ENCODE measurements at regions not wholly inside any gene's neighbourhood (a gene's known extent, or its start where the extent isn't known, plus 50 kb on each side); places are given as distances from the start of the nearest gene placed in this dataset.

GRCh38 chr15:96027501-96027900, 303.0 kb upstream of the NR2F2 start:
- Histone ChIP-seq H3K4me3 (ENCODE audit: low read depth in 1 of 2, low read length in 2 of 2) (no peak overlapping the region), H3K27me3 (ENCODE audit: control insufficient read depth in 1 of 2, insufficient read depth in 2 of 2, low read length in 2 of 2) (no peaks in the 10 kb centered on the region), H3K36me3 (ENCODE audit: insufficient read depth, low read length) (no peaks in the 10 kb centered on the region), H3K27ac (ENCODE audit: low read depth, low read length) (no peak overlapping the region), H3K9me3 (ENCODE audit: low read length) (no peaks in the 10 kb centered on the region), H3K4me1 (ENCODE audit: insufficient read depth, low read length) (no peaks in the 10 kb centered on the region), H3K9ac (ENCODE audit: low read length) (no peak overlapping the region)

GRCh38 chr15:96028620-96029019, 301.9 kb upstream of the NR2F2 start:
- Histone ChIP-seq H3K27ac (ENCODE audit: low read depth, low read length) (no peak overlapping the region), H3K4me1 (ENCODE audit: insufficient read depth, low read length) (no peaks in the 10 kb centered on the region), H3K4me3 (ENCODE audit: low read depth in 1 of 2, low read length in 2 of 2) (no peak overlapping the region), H3K9me3 (ENCODE audit: low read length) (no peaks in the 10 kb centered on the region), H3K27me3 (ENCODE audit: control insufficient read depth in 1 of 2, insufficient read depth in 2 of 2, low read length in 2 of 2) (no peaks in the 10 kb centered on the region), H3K9ac (ENCODE audit: low read length) (no peak overlapping the region), H3K36me3 (ENCODE audit: insufficient read depth, low read length) (no peaks in the 10 kb centered on the region)

DNA sequence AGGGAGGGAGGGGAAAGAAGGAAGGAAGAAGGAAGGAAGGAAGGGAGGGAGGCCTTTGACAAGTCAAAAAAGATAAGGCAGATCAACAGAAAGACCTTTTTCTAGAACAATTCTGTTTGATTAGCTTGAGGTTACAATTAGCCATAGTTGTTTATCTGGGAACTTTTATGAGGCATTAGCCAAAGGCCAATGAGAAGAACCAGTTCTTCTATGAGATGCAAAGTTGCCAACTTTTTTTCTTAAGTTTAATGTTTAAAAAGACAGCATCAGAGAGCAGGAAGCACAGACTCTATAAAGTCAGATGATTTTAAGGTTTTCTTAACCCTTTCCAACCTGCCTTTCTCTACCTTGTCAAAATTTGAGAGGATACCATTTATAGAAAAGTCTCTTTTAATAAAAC, 301.3 kb upstream of the NR2F2 start:
- Histone ChIP-seq H3K36me3 (ENCODE audit: insufficient read depth, low read length) (no peaks in the 10 kb centered on the region), H3K9me3 (ENCODE audit: low read length) (no peaks in the 10 kb centered on the region), H3K4me1 (ENCODE audit: insufficient read depth, low read length) (no peaks in the 10 kb centered on the region), H3K4me3 (ENCODE audit: low read depth in 1 of 2, low read length in 2 of 2) (no peak overlapping the region), H3K27me3 (ENCODE audit: control insufficient read depth in 1 of 2, insufficient read depth in 2 of 2, low read length in 2 of 2) (no peaks in the 10 kb centered on the region), H3K27ac (ENCODE audit: low read depth, low read length) (no peak overlapping the region), H3K9ac (ENCODE audit: low read length) (no peak overlapping the region)

GRCh38 chr15:96031426-96032110, 298.9 kb upstream of the NR2F2 start:
- no peak overlapping the region for H3K27ac ChIP-seq (ENCODE audit: low read depth, low read length)
- no peaks in the 10 kb centered on the region for H3K36me3 ChIP-seq (ENCODE audit: insufficient read depth, low read length)
- H3K9ac ChIP-seq (ENCODE audit: low read length) = no peak overlapping the region
- H3K4me3 ChIP-seq (ENCODE audit: low read depth in 1 of 2, low read length in 2 of 2) = no peak overlapping the region
- no peaks in the 10 kb centered on the region for H3K27me3 ChIP-seq (ENCODE audit: control insufficient read depth in 1 of 2, insufficient read depth in 2 of 2, low read length in 2 of 2)
- no peaks in the 10 kb centered on the region for H3K4me1 ChIP-seq (ENCODE audit: insufficient read depth, low read length)
- H3K9me3 ChIP-seq (ENCODE audit: low read length) = no peaks in the 10 kb centered on the region

DNA sequence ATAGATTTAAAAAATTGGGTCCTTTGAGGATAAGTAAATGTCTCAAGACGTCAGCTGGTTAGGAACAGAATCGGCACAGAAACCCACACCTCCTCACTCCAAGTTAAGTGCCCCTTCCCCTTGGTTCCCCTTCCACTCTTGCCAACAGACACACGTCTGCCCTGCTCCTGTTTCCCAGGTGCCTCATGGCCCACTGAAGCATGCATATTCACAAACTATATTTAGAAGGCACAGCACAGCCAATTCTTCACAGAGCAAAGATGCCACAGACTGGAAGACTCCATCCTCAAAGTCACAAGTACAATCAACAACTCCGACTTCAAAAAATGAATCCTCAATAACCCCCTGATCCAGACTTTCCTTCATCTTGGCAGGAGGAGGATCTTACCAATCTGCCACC, 295.4 kb upstream of the NR2F2 start:
- H3K27me3 ChIP-seq (ENCODE audit: control insufficient read depth in 1 of 2, insufficient read depth in 2 of 2, low read length in 2 of 2) = no peaks in the 10 kb centered on the region
- H3K4me3 ChIP-seq (ENCODE audit: low read depth in 1 of 2, low read length in 2 of 2) = no peak overlapping the region
- no peaks in the 10 kb centered on the region for H3K4me1 ChIP-seq (ENCODE audit: insufficient read depth, low read length)
- H3K36me3 ChIP-seq (ENCODE audit: insufficient read depth, low read length) = no peaks in the 10 kb centered on the region
- no peak overlapping the region for H3K9ac ChIP-seq (ENCODE audit: low read length)
- no peaks in the 10 kb centered on the region for H3K9me3 ChIP-seq (ENCODE audit: low read length)
- H3K27ac ChIP-seq (ENCODE audit: low read depth, low read length) = no peak overlapping the region

DNA sequence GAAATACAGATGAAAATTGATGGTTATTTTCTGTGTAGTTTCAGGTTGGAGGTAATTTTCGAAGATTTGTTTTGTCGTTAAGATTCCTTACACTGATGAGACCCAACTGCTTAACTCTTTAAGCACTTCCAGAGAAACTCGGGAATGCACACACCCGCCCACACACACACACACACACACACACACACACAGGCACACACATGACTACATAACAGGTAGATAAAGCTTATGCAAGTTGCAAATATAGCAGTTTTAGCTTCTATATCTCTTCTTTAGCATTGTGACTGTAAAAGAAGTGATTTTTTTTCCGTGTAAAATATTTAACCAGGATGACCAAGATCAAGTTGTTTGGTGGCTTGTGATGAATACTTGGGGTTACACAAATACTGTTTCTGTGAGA, 294.9 kb upstream of the NR2F2 start:
- H3K36me3 ChIP-seq (ENCODE audit: insufficient read depth, low read length) = no peaks in the 10 kb centered on the region
- H3K9ac ChIP-seq (ENCODE audit: low read length) = no peak overlapping the region
- no peaks in the 10 kb centered on the region for H3K9me3 ChIP-seq (ENCODE audit: low read length)
- H3K4me1 ChIP-seq (ENCODE audit: insufficient read depth, low read length) = no peaks in the 10 kb centered on the region
- no peak overlapping the region for H3K27ac ChIP-seq (ENCODE audit: low read depth, low read length)
- H3K4me3 ChIP-seq (ENCODE audit: low read depth in 1 of 2, low read length in 2 of 2) = no peak overlapping the region
- no peaks in the 10 kb centered on the region for H3K27me3 ChIP-seq (ENCODE audit: control insufficient read depth in 1 of 2, insufficient read depth in 2 of 2, low read length in 2 of 2)

GRCh38 chr15:96037584-96037983, 292.9 kb upstream of the NR2F2 start:
- no peak overlapping the region for H3K27ac ChIP-seq (ENCODE audit: low read depth, low read length)
- no peaks in the 10 kb centered on the region for H3K4me1 ChIP-seq (ENCODE audit: insufficient read depth, low read length)
- H3K36me3 ChIP-seq (ENCODE audit: insufficient read depth, low read length) = no peaks in the 10 kb centered on the region
- no peaks in the 10 kb centered on the region for H3K27me3 ChIP-seq (ENCODE audit: control insufficient read depth in 1 of 2, insufficient read depth in 2 of 2, low read length in 2 of 2)
- no peak overlapping the region for H3K9ac ChIP-seq (ENCODE audit: low read length)
- H3K9me3 ChIP-seq (ENCODE audit: low read length) = no peaks in the 10 kb centered on the region
- H3K4me3 ChIP-seq (ENCODE audit: low read depth in 1 of 2, low read length in 2 of 2) = no peak overlapping the region

DNA sequence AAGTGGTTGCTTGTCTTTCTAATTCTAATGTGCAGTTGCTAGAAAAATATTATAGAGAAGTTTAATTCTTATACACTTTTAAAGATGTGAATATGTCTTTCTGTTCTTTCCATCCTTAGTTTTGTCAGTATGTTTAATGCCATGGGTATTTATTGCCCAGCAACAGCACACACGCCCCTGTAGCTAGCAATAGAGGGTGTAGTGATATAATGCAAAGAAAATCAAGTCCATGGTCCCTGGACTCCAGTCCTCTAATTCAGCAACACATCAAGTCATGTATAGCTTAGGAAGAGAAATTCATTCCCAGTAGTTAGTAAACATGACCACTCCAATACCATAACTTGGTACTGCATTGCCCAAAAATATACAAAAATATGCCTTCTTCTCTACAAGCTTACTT, 292.4 kb upstream of the NR2F2 start:
- peaks cover 2% of the 10 kb centered on the region for H3K4me1 ChIP-seq (ENCODE audit: insufficient read depth, low read length)
- H3K27ac ChIP-seq (ENCODE audit: low read depth, low read length) = no peak overlapping the region
- H3K4me3 ChIP-seq (ENCODE audit: low read depth in 1 of 2, low read length in 2 of 2) = no peak overlapping the region
- H3K36me3 ChIP-seq (ENCODE audit: insufficient read depth, low read length) = no peaks in the 10 kb centered on the region
- no peaks in the 10 kb centered on the region for H3K27me3 ChIP-seq (ENCODE audit: control insufficient read depth in 1 of 2, insufficient read depth in 2 of 2, low read length in 2 of 2)
- no peaks in the 10 kb centered on the region for H3K9me3 ChIP-seq (ENCODE audit: low read length)
- H3K9ac ChIP-seq (ENCODE audit: low read length) = no peak overlapping the region

- H3K4me1 ChIP-seq (ENCODE audit: insufficient read depth, low read length) = peaks cover 5% of the 10 kb centered on the region
- H3K27ac ChIP-seq (ENCODE audit: low read depth, low read length) = no peak overlapping the region
- no peaks in the 10 kb centered on the region for H3K27me3 ChIP-seq (ENCODE audit: control insufficient read depth in 1 of 2, insufficient read depth in 2 of 2, low read length in 2 of 2)
- H3K4me3 ChIP-seq (ENCODE audit: low read depth in 1 of 2, low read length in 2 of 2) = no peak overlapping the region
- H3K9ac ChIP-seq (ENCODE audit: low read length) = no peak overlapping the region
- no peaks in the 10 kb centered on the region for H3K9me3 ChIP-seq (ENCODE audit: low read length)
- H3K36me3 ChIP-seq (ENCODE audit: insufficient read depth, low read length) = no peaks in the 10 kb centered on the region
Measured at GRCh38 chr15:96038650-96039049, 291.9 kb upstream of the NR2F2 start.

GRCh38 chr15:96041982-96042733, 288.3 kb upstream of the NR2F2 start:
- H3K27ac ChIP-seq (ENCODE audit: low read depth, low read length) = no peak overlapping the region
- peaks cover 9% of the 10 kb centered on the region for H3K4me1 ChIP-seq (ENCODE audit: insufficient read depth, low read length)
- no peaks in the 10 kb centered on the region for H3K27me3 ChIP-seq (ENCODE audit: control insufficient read depth in 1 of 2, insufficient read depth in 2 of 2, low read length in 2 of 2)
- H3K36me3 ChIP-seq (ENCODE audit: insufficient read depth, low read length) = no peaks in the 10 kb centered on the region
- no peaks in the 10 kb centered on the region for H3K9me3 ChIP-seq (ENCODE audit: low read length)
- no peak overlapping the region for H3K4me3 ChIP-seq (ENCODE audit: low read depth in 1 of 2, low read length in 2 of 2)
- no peak overlapping the region for H3K9ac ChIP-seq (ENCODE audit: low read length)

DNA sequence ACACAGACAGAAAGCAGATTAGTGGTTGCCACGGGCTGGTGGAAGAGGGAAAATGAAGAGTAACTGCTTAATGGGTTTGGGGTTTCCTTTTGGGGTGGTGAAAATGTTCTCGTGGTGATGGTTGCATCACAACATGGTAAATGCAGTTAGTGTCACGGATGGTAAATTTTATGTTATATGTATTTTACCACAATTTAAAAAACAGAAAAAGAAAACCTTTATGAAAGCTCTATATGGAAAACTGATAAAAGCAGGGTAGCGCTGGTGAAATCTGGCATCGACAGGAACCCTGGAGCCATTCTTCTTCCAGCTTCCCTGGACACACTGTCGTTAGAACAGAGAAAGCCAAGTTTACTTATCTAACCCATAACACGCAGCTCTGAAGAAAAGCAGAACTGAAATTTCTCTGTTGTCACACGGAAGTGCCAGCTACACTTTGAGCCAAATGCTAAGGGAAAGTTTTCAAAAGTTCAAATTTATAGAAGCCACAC, 287.7 kb upstream of the NR2F2 start:
- H3K9me3 ChIP-seq (ENCODE audit: low read length) = no peaks in the 10 kb centered on the region
- peaks cover 12% of the 10 kb centered on the region for H3K4me1 ChIP-seq (ENCODE audit: insufficient read depth, low read length)
- no peak overlapping the region for H3K4me3 ChIP-seq (ENCODE audit: low read depth in 1 of 2, low read length in 2 of 2)

More for the DNA sequence above, 287.7 kb upstream of the NR2F2 start:
- H3K36me3 ChIP-seq (ENCODE audit: insufficient read depth, low read length) = no peaks in the 10 kb centered on the region
- no peak overlapping the region for H3K9ac ChIP-seq (ENCODE audit: low read length)
- H3K27ac ChIP-seq (ENCODE audit: low read depth, low read length) = no peak overlapping the region
- H3K27me3 ChIP-seq (ENCODE audit: control insufficient read depth in 1 of 2, insufficient read depth in 2 of 2, low read length in 2 of 2) = no peaks in the 10 kb centered on the region

Measured in muscle layer of colon (tissue), 2 donors.